NCI-H2107 (cell line): ENCODE measurements at regions not wholly inside any gene's neighbourhood (a gene's known extent, or its start where the extent isn't known, plus 50 kb on each side); places are given as distances from the start of the nearest gene placed in this dataset.

Source experiments
- DNase-seq: peaks from one replicate; lab custom pipeline; 2025; lab: John Stamatoyannopoulos, UW

DNA sequence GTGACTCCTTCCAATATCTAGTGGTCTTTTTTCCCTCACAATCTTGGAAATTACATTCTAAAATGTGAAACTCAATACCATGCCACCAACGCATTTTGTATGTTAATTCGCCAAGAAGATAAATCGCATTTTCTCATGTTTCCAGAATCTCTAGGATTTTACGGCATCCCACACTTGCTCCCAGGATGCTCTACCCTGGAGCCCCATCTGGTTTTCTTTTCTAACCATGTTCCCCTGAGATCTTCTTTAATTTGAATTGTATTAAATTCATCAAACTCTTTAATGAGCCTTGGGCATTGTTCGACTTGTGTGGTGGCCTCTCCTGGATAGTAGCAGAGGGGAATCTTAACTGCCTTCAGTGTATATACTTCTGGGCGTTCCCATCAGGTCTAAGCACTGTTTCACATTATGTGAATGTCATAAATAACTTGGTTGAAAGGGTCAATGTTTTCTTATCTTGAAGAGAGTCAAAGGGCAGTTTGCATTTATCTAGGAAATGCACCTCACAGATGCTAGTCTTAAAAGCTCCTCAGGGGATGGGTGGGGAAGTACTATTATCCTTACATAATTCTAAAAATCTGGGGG, 169.1 kb upstream of the MEOX2 start:
- DNase-seq = no peak

DNA sequence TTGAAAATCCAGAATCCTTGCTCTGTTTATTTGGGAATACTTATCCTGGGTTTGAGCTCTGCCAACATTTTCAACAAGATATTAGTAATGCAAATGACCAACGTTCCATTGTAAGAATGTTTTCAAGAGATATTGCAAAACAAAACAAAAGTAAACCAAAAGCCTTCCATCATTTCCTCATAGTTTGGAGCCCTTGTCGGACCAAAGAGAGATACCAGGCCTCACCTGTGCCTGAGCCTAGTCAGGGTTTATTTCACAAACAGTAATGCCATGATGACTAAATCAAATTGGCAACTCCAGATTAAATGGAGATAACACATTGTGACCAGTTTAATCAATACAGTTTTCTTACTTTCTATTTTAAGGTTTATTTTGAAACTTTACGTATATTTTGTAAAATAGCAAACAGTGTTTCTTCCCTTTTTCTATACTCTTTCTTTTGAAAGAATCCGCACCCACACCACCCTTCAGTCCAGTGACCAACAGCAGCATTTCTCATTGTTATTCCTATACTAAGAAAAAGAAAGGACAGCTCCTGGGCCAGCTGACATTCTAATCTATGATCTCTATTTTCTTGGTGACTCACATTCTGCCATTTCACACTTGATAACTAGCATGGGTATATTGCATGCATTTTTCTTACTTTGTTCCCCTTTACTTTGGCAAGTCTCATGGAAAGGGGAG, 168.5 kb upstream of the MEOX2 start:
- no peak for DNase-seq

DNA sequence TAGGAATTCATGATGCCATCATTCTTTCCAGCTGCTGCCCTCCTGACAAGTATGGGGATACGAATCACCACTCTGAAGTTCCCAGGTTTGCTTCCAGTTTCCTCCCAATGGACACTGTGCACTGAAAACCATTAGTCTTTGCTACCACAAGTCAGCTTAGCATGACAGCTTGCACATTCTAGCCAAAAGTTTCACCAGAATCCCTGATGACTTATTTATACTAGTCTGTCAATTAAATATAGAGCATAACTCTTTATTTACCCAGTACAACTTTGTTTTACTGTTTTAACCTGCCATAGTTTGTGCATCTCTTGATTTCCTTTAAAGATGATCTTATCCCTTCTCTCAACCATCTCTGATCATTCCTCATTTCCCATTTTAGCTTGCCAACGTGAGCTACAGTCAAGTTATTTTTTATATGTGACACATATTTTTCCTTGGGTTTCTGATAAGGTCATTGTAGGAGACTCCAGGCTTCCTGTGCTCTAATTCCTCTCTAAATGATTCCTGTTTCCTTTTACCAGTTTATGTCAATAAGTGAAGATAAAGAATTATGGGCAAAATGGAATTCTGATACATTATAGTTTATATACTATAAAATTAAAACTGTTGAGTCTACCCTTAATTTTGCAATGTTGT, 167.5 kb upstream of the MEOX2 start:
- no peak for DNase-seq

DNA sequence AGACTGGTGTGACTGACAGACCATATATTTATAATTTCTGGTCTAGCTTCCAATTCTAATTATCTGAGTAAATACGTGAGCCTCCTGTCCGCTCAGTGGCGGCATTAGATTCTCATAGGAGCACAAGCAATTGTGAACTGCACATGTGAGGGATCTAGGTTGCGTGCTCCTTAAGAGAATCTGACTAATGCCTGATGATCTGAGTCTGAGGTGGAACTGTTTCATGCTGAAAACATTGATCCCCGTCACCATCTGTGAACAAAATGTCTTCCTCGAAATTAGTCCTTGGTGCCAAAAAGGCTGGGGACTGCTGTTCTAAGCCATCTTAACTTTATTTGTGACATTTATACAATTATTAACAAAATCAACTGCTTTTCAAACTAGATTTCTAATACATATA, 164.7 kb upstream of the MEOX2 start:
- no peak for DNase-seq

DNA sequence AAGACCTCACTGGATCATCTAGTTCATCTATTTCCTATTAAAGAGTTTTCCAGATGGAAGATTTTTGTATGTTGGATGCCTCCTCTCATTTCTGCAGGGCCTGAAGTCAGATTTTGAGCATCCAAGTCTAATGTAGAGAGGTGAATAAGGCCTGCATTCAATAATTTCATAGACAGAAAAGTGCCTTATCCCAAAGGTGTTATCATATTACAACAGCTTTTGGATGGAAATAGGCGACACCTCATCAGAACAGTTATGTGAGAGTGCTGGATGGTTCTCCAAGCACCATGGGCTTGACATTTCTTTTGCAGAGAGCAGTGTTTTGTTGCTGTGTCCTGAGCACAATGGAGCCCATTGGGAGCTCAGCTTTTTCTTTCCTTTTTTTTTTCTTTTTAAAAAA, 162.4 kb upstream of the MEOX2 start:
- DNase-seq = no peak

DNA sequence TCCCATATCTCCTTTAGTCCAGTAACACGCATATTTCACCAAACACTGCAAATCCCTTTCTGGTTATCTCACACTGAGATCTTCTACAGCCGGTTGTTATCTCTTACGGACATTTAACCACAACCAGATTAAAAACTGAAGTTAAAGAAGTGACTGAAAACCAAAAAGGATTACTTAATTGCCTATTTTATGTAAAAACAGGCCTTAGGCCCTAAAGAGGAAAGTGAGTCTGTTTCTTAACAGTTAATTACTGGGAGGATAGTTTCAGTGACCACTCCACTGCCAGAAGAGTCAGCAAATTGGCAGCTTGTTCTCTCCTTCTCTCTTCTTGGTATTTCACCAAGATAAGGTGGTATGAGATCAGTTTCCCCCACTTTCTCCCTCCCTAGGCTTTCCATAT, 161.9 kb upstream of the MEOX2 start:
- DNase-seq = no peak

DNA sequence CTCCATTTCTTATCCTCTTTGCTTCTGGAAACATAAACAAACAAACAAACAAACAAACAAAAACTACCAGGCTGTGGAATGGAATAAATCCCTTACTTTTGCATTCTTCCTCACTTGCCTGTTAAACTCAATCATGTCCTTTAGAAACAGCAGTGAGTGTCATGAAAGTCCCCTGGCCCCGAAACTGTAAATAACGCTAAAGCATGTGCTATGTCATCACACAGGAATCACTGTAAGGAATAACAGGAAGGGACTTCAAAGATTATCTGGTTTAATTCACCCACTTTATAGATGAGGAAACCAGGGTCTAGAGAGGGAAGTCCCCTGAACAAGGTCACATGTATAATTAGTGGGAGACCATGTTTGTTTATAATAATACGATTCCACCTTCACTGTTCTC, 159.4 kb upstream of the MEOX2 start:
- DNase-seq = no peak

DNA sequence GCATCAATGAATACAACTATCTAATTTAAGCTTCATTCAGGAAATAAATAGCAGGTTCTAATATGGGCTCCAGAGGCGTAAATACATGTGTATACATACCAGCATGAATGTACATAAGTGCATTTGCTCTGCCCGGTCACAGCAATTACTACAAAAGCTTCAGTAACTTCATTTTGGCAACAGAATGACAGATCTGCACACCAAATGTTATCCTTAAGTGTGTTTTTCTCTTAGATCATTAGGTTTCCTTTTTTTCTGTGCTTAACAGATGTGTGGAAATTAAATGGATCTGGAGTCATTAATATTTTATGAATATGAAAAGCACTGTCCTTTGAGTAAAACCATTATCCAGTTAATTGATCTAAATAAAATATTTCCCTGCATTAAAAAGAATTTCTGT, 159.0 kb upstream of the MEOX2 start:
- no peak for DNase-seq

DNA sequence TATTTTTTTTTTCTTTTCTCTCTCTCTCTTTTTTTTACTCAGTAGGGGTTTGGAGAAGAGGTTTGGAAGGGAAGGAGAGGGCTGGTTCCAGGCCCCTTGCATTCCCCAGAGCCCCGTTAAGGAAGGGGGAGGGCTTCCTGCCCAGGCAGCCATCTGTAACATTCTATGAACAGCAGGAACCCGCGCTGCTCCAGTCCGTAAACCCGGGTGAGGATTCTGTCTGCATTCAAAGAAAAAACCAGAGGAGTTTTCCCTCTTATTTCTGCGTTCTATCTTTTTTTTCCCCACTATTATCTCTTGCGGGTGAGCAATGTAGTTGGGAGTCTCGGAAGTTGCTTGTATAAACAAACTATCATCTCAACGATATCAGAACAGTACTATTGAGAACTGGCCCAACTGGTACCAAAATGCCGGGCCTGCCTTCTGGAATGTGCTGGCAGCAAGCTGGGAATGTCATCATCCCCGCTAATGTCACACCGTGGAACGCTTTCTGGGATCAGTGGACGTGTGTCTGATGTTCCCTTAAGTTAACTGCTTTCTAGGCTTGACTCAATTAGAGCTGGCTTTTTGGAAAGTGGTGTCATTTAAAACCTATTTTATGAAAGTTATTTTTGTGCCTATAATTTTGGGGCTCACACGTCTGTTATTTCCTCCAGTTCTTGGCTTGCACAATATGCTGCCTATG, 153.1 kb upstream of the MEOX2 start:
- DNase-seq = no peak

DNA sequence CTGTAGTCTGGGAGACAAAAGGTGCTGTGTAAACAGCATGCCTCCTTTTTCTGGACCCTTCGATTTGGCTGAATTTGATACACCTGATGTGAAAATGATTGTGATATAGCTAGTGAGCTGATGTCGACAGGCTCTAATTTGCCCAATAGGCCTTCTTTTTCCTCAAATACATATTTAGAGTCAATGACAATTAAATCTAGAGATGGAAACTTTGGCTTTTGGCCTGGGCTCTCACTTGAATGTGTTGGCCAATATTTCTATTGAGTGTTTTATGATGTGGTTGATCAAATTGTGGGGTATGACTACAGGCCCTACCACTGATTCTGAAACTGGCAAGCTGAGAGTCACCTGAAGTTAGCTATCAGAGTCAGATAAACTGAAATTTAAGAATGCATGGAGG, 151.8 kb upstream of the MEOX2 start:
- no peak for DNase-seq

DNA sequence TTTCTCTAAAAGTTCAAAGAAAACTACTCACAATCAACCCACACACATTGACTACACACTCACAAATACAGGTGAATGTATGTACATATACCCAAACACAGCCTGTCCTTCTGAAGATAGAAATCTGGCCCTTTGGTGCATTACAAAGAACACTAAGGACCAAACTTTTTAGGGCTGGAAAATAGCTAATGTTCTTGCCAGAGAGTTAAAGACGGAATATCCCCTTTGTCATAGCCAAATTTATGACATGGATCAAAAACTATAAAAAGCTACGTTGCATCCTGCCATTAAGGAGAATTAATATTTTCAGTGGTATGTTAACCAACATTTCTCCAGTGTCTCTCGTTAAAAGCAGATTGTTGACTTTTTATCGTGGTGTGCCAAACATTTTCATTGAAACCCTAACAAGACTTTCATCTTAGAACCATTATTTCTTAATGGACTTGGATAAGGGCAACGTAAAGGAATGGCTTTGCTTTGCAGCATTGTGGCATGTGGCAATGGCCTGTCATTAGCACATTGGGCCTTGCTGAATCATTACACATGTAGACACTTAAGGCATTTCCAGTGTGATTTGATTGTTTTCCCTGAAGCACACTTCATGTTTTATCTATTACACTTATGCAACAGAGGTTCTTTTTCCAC, 150.9 kb upstream of the MEOX2 start:
- no peak for DNase-seq

DNA sequence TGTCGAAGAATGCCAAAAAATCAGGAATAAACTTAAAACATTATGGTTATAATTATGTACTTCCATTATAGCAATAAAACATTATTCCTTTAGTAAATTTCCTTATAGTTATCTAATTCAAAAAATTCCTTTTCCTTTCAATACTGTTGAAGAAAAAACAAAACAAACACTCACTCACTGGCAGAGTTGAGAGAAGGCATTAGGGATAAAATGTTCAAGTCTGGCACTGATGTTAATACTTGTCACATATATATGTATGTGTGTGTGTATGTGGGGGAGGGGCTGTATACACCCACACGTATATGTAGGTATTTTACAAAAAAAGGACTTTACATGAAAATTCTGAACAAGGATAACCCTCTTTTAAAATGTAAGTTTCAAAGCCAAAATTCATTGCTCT, 150.2 kb upstream of the MEOX2 start:
- no peak for DNase-seq

DNA sequence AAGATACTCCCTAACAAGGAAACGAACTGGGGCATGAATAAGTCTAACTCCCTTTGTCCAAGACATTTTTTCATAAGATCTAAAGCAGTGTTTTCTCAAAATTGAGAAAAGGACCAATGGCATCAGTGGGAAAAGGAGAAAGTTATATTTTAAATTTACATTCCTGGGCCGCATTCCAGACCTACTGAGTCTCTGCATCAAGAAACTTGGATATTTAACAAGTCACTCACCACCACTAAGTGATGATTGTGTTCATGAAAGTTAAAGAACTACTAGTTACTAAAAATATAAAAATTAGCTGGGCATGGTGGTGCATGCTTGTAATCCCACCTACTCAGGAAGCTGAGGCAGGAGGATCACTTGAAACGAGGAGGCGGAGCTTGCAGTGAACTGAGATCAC, 149.6 kb upstream of the MEOX2 start:
- no peak for DNase-seq

DNA sequence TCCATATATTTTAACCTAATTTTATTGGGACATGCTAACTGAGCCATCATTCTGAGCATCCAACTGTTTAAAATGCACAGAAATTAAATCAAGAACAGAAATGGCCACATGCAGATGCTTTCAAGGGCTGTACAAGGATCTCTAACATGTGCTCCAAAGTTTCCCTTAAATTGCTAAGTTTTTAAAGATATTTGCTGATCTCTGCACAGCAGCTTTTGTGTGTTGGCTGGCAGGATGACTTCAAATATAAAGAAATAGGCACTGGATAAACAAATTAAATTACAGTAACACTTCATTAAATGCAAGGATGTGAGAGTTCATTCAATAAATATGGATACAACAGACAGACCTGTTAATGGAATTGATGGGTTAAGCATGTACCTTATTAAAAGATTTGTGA, 148.0 kb upstream of the MEOX2 start:
- no peak for DNase-seq

DNA sequence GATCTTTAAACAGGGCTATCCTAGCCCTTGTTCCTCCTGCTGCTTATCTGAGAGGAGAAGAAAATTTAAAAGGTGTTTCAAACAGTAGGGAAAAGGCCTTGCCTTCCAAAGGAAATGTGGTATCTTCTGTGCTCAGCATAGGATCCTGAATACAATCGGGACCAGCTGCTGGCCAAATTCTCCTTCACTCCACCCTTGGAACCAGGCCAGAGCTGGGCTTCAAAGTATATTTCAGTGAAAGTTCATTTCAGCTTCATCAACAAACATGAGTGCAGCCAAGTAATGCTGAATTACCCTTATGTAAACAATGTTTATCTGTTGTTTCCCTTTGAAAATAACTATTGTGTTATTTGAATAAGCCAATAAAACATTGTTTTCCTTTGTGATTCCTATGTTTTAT, 146.5 kb upstream of the MEOX2 start:
- DNase-seq = no peak

DNA sequence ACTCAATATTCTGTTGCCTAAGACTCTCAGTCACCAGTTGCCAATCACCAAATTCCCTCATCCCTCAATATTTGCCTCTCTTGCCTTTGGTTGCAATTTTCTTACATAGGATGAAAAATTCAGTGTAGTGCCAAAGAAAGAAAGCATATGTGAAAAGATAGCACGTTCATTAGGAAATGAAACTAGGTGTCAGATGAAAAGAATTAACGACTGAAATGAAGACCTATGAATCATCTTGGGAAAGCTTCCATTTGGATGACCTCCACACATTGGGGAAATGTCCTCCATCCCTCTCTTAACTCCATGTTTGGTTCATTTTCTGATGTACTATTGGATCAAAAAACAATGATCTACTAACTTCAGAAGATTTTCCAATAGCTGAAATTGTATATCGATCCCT, 145.1 kb upstream of the MEOX2 start:
- no peak for DNase-seq

DNA sequence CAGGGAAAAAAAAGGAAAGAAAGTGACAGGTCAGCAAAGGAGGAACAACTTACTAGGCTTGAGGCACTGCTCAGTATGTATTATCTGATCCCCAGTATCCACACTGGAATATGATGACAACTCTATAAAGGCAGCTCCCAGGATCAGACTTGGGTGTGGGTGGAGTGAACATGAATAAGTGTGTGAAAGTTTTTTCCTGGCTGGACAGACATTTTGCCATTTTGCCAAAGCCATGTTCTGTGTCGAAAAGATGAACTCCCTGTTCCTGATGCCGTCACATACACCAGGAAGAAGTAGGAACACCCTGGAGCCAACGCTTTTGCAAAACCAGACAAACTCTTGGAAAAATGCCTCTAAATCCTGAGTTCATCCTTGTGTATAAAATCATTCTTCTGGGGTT, 143.2 kb upstream of the MEOX2 start:
- no peak for DNase-seq

DNA sequence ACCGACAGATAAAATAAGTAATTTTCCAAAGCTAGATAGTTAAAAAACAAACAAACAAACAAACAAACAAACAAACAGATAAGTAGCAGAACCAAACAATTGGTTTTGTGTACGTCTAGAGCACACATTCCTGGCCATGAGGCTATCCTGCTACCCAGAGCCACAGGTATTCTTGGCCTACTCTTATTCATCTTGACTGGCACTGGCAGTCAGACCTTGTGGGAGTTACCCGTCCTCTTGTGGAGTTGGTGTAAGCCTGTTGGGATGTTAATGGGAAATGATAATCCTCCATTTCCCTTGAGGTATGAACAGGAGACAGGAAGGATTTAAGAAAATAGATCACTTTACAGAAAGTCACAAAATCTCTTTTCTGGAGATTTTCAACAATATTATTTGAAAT, 142.4 kb upstream of the MEOX2 start:
- no peak for DNase-seq

DNA sequence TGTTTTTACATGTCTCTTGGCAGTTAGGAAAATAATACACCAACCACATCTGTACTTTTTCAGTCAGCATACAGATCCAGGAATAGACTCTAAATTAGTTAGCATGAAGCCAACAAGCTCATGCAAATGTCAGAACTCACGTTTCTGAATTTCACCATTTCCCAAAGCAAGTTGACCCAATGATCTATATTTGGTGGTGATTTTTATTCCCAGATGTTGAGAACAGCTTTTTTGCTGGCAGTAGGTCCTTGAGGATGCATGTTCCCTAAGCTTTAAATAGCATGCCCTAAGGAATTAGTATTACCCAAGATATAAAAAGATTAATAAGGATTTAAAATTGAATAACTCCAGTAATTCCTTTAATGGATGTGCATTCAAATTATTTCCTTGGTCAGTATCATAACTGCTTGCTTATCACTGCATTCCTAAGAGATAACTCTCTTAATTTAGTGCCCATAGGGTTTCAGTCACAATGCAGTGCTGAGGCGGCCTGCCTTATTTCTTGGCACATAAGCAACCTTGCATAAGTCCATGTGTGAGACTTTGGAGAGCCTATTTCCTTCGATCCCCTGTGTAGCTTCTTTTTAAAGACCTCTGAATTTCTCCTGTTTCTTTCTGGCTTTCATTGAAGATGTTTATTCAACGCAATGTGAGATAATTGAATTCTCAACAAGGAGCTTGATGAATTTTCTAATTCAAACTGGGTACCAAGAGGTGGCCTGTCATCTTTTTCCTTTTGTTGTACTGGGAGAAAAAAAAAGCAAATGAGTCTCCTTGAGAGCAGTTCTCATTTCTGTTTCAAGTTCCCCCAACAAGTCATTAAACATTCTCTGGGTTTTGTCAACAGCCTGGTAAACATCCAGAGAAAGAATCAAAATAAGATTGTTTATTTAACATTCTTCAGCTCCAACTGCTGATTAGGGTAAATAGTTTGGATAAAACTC, 135.3 kb upstream of the MEOX2 start:
- DNase-seq = no peak

DNA sequence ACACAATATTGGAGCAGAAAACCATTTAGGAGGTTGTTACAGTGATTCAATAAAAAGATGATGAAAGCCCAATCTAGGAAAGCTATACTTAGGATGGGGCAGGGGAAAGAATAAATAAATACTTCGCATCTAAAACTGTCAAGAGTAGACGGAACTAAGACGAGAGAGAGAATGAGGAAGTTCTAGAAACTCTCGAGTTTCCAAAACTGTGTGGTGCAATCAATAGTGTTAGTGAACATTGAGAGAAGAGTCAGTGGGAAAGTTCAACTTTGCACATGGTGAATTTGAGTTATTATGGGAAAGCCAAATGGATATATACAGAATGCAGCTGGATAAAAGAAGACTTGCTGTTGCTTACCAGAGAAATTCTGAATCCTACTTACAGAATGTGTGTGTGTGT, 133.8 kb upstream of the MEOX2 start:
- DNase-seq = no peak

DNA sequence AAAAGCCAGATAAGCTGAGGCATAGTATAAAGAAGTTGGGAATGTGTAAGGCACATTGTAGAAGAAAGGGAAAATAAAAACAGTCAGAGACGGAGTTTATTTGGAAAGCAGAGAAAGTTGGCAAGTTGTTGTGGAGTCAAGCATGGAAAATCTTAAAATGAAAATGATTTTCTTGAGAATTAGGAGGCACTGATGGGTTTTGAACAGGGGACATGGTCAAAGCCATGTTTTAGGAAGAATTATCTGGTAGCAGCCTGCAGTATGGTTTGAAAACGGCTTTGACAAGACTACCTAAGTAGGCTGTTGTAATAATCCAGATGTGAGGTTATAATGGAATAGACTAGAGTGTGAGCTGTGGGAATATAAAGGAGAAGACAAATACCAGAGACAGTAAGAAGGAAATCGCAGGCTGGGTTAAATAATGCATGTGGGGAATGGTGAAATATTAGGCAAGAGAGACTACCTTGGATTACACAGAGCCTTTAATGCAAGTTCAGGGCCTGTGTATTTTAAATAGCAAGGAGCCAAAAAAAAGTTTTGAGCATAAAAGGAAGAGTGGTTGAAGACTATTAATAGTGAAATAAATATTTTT, 130.4 kb upstream of the MEOX2 start:
- no peak for DNase-seq
